HG03108 (cell line): ENCODE measurements at regions not wholly inside any gene's neighbourhood (a gene's known extent, or its start where the extent isn't known, plus 50 kb on each side); places are given as distances from the start of the nearest gene placed in this dataset.
"Not testable (repeated sequence)": the region's sequence is repeated elsewhere in the genome, so short reads cannot be mapped to it uniquely, and the experiment has no call there.

Experiments
- ATAC-seq: cut with Tn5 transposase; IDR thresholded peaks from one replicate; pipeline ENCODE4 v1.9.1; 2021; ENCODE audit warnings: moderate library complexity; ENCODE audit not compliant: unreplicated experiment

DNA sequence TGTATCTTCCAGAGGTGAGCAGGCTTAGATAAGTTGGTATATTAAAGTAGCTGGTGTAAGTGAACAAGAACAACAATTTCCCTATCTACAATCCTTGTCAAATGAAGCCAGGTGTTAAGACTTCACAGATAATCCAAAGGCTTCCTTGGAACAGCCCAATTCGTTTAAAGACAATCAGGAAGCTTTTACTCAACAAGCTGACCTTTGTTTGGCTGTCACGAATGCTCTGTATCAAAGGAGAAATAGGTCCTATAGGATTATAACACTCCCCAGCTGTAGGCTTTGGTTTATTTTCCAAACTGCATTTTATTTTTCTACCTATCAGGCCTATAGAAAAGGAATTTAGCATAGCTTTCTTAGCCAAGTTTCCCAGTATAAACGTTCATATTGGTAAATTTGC is 766.5 kb upstream of the GOT2 start:
- ATAC-seq = no peak

DNA sequence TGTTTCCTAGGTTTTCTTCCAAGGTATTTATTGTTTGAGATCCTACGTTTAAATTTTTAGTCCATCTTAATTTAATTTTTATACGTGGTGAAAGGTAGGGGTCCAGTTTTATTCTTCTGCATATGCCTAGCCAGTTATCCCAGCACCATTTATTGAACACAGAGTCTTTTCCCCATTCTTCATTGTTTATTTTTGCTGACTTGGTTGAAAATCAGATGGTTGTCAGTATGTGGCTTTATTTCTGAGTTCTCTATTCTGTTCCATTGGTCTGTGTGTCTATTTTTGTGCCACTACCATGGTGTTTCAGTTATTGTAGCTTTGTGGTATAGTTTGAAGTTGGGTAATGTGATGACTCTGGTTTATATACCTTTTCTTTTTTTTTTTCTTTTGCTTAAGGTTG is 753.0 kb upstream of the GOT2 start:
- no peak for ATAC-seq

DNA sequence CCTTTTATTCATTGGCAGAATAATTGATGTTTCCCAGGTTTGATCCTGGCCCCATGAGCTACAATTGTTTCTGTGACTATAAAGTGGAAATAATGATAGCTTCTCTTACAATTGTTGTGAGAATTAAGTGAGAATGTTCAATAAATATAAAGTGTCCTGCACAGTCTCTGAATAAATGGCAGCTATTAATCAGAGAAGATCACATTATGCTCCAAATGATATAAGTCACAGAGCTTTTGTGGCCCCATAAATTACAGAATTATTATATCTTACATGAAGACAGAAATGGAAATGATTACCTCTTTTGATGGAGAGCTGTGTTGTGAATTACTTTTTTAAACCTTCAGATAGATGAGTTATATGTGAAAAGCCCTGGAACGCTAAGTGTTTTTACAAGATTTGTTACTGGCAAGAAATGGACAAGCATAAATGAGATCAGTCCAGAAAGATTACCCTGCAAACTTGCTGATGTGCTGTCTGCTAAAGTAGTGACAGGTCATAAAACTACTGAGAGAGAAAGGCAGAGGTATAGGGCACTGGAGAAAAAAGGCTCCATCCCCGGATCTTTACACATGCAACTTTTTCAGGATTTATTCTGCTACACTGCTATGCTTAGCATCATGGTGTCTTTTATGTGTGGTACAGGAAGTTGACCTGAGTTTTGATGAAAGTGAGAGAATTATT is 750.9 kb upstream of the GOT2 start:
- no peak for ATAC-seq

DNA sequence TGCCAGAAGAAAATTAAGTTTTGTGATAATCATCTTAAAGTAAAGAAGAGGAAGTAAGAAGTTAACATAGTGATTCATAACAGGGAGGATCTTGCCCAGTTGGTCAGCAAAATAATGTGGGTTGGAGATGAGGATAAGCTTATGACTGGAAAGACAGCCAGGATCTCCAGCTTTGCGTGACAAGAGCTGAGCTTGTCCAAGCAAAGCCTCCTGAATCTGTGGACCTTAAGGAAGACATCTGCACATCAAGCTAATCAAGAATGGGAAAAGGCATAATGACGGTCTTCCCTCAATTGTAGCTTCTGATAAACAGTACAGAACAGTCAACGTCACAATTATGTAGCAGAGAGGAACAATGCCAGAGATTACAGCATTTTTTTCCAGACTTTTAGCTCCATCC is 744.7 kb upstream of the GOT2 start:
- ATAC-seq = no peak

DNA sequence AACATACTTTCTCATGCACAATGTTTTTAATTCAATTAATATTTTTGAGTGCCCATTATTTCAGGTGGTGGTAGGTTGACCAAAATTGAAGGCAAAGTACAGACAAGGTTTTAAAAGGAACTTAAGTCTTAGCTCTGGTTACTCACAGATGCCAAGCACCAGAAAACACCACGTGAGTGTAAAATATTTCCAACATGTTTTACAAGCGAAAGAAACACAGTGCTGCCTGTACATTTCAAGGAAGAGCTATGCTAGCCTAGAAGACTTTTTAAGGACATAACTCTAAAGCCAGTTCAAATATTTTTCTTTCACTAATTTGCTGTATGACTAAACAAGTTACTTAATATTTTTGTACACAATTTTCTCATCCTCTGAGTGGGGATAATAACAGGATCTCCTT is 736.4 kb upstream of the GOT2 start:
- no peak for ATAC-seq

DNA sequence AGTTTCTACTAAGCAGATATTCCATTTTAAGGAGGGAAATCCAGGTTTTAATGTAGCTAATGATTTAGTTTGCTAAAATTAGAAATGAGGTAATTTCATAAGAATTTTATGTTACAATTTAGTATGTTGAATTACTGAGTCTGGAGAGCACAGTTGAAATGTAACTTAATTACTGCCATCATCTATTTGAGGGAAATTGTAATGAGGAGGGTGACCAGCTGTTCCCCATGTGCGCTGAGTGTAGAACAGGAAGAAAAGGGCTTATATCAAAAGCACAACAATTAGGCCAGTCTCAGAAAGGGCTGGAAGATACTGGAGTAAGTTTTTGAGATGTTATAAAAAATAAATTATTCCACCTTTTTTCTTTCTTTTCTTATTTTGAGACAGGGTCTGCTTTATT is 735.1 kb upstream of the GOT2 start:
- no peak for ATAC-seq

DNA sequence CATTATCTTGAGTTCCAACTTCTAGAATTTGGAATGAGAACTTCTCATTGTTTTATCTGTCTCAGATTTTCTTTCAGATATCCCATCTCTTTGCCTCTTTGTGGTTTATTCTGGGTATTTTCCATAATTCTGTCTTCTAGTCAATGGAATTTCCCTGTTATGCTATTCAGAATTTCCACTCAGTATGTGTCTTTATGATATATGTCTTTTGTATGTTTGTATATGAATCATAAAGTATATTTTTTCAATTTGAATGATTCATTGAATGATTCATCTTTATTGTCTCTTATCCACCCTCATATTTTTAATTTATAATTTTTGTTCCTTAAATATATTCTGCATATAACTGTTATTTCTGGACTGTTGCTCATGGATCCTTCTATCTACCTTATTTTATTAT is 729.7 kb upstream of the GOT2 start:
- ATAC-seq = no peak

DNA sequence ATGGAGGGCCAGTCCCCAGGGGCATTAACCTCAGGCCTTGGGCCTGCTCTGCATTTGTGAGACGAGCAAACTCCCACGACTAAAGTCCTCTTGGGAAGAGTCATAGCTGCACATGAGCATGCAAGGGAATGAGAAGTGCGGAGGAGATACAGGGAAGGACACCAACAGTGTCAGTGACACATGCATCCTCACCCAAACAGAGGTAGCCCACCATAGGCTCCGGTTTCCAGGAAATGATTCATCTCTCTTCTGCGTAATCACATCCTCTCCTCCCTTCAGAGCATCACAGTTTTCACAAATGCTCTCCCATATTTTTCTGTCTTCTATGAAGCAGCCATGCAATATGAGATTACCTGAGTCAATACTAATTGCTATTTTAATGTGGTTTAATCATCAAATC is 725.7 kb upstream of the GOT2 start:
- no peak for ATAC-seq

DNA sequence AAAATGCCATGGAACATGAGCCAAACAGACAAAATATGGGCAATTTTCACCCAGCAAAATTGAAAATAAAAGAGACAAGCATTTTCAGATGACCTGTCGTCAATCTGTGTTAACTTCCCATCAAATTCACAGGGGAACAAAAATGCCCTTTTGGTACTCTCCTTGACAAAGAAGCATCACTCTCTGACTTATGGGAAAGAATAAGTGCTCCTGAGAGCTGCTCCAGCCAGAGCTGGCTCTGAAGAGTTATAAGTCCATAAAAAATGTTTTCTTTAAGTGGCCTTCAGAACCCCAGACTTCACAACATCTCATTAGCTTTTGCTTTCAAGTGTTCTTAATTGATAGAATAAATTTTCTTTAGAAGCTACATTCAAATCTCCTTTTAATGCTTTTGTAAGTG is 721.4 kb upstream of the GOT2 start:
- ATAC-seq = no peak

DNA sequence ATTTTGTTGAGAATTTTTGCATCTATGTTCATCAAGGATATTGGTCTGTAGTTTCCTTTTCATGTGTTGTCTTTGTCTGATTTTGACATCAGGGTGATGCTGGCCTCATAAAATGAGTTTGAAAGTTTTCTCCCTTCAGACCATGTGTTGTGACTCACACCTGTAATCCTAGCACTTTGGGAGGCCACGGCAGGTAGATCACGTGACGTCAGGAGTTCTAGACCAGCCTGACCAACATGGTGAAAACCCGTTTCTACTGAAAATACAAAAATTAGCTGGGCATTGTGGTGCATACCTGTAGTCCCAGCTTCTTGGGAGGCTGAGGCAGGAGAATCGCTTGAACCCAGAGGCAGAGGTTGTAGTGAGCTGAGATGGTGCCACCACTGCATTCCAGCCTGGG is 716.4 kb upstream of the GOT2 start:
- not testable (repeated sequence) for ATAC-seq

DNA sequence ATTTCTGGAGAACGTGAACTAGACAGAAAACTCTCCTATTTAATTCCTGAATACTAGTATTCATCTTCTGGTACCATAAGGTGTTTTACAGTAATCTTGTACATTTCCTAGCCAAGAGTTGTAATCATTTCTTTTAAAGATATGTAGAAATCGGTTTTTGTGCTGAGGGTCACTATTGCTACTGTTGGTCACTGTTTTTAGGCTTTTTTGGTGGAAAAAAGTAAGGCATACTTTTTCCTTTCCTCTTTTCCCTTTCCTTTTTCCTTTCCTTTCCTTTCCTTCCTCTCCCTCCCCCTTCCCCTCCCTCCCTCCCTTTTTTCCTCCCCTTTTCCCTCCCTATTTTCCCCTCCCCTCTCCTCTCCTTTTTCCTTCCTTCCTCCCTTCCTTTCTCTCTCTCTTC is 706.4 kb upstream of the GOT2 start:
- ATAC-seq = no peak

DNA sequence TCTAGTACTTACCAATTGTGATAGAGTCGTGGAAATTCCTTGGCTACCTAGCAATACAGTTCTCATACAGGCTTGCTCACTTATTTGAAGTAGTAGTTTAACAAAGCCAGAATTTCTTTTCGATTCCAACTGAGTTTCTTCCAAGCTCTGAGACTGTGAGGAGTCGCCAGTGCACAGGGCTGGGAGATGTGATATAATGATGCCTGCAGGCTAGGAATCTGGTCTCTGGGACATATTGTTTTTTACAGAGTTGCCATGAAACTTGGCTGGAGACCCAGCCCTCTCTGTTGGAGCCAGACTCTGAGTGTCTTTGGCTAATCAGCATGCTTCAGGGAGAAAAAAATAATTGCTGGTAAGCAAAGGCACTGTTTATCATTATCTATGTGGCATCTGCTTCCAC is 698.8 kb upstream of the GOT2 start:
- ATAC-seq = no peak

DNA sequence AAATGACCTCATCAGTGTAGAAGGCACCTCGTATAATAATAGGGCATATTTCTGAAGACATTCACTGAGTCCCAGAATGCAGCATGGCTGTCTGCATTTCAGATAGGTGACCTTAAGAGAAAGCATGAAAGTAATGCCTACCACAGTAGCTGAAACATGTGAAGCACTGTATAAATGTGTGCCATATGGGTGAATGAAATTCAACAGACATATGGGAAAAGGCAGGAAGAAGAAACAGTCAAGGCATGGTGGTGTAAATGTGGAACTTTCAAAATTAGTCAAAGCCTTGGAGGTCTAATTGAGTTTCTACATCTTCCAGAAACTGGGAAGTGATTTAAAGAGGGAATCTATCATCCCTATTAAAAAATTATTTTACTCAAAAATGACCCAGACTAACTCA is 698.2 kb upstream of the GOT2 start:
- ATAC-seq = no peak

DNA sequence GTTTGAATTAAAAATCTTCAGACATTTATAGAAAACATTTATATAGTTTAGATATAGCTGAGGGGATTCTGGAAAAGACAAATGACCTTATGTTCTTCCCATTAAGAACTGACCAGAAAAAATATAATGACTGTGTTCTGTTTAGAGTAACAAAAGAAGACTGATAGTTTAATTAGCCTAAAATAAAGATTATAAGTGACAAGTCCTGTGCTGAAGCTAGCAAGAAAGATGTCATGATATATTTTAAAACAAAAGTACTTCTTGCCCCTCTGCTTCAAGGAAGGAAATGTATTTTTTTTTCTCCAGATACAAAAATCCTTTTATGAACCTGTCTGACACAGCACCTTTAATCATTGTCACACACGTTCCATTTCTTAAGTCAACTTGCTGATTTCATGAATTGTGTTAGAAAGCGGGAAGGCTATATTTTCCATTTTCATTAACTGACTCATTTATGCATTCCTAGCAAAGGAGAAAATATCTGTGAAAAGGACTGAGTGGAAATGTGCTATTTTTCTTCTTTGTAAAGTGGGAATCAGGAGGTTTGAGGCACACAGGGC is 690.7 kb upstream of the GOT2 start:
- no peak for ATAC-seq

DNA sequence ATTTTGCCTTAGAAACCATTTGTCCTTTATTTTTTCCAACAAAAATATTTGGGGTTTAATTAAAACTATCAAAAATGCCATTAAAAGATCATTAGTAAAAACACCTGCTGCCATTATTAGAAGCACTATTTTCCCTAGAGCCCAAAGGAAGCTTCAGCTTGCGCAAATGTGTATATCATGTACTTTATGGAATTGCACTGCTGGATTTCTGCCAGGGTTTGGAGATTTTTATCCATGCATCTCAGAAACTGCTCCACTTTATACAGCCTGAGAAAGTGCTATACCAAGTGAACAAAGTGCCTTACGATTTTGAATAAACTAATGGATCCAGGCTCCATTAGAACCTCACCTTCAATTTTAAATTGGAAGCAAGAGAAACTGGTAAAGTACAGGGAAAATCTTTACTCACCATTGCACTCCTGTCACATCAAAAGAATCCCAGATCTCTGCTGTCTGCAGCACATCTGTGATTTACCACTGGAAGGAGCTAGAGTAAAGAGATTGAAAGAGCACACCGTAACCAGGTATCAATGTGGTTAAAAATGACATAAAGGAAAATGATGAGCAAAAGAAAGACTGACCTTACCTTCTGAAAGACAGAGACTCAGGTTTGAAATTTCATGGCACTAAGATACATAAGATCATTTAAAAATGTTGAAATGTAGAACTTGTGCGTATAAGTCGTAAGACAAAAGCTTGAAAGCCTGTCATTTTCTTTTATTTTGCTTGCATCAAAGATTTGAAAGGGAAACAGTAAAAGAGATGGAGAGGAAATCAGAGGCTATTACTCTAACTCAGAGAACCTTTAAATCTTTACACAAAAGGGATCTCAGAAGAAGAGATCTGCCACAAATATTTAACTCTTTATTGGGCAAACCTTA is 678.1 kb upstream of the GOT2 start:
- no peak for ATAC-seq

DNA sequence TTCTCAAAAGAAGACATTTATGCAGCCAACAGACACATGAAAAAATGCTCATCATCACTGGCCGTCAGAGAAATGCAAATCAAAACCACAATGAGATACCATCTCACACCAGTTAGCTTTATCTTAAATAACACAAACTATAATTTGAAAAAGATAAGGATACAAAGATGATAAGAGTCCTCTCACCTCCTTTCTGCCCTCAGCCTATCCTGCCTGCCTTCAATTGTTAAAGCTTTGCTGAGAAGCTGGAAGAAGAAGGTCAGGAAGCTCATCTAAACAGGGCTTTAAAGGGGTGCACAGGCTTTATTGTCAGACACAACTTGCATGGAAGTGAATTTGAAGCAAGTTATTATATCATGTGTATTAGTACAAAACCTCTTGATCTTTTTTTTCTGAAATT is 676.3 kb upstream of the GOT2 start:
- ATAC-seq = no peak

DNA sequence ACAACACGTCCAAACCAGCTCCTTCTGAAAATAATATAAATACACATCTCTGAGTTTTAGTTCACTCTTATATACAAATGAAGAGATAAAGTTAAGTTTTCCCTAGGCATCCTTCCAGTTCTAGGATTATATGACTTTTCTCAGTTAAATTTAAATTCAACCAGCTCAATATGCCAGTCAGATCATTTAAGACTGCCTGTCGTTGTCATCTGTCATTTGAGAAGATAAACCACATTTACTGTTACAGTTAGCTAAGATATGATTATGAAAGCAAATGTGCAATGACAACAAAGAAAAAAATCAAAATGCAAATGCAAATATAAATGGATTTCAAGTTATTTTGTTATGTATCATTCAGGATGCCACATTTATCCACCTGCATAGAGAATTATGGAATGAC is 671.7 kb upstream of the GOT2 start:
- ATAC-seq = no peak

DNA sequence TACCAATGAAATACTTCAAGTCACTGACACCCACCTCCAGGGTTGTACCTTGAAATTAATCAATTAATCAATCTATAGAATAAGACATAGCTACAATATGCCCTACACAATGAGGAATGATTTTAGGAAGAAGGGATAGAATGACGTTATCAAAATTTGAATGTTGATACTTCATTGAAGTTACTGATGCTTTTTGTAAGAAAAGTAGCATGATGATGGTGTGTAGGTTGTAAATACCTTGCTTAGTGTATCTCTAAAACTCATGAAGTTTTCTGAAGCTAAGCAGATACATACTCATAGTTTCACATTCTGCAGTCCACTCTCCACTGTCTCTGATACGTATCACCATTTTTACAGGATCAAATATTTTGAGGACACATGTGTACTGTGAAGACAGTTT is 670.4 kb upstream of the GOT2 start:
- ATAC-seq = no peak

DNA sequence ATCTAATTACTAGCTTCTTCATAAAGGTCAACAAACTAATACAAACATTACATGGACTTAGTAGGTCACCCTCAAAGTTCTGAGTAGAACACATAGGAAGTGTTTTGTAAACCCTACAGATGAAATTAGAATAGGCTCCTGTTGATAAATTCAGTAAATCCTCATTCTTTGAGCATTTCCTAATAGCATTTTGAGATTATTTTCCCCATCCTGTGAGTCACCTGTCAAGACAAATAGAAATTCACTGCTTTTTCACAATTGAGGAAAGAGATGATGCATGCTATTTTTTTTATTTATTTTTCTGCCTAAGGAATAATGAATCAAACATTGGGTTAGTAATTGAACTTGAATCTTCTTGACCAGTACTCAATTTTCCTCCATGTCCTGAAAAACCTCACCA is 666.7 kb upstream of the GOT2 start:
- ATAC-seq = no peak

DNA sequence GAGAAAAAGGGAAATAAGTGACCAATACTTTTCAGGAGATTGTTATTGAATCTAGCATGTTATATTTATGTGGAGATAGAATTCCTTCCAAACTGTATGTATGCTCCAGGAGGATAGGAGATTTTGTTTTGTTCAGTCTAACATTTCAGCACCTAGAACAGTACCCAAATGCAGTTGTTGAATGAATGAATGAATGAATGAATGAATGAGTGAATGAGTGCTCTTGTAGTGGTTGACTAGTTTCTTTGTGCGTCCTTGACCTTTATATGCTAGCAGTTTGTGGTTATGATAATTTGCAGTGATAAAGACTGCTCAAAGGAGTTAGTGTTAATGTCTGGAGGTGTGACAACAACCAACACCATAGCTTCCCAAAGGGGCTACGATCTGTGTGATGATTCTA is 663.5 kb upstream of the GOT2 start:
- ATAC-seq = no peak

DNA sequence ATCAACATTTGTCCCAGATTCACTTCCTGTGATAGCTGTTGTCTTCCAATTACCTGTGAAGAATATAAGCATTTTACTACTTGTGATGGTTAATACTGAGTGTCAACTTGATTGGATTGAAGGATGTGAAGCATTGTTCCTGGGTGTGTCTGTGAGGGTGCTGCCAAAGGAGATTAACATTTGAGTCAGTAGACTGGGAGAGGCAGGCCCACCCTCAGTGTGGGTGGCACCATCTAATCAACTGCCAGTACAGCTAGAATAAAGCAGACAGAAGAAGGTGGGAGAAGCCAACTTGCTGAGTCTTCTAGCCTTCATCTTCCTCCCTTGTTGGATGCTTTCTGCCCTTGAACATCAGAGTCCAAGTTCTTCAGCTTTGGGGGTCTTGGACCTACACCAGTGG is 660.4 kb upstream of the GOT2 start:
- ATAC-seq = no peak

DNA sequence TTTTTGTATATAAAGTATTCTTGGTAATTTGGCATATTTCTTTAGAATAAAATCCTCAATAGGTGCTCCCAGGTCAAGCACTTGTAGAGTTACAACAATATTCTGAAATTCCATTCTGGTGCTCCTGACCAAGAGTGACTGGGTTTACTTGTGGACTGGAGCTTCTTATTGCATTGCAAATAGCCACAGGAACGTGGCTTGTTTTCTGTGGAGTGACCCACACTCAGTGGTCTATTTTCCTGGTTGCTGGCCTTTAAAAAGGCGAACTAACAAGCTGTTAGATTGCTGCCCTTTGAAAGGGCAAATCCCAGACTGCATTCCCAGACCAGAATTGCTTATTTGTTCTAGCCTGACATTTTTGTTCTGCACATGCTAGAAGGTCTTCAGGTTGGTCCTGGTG is 658.8 kb upstream of the GOT2 start:
- no peak for ATAC-seq
